Glutamatergic neuron (in vitro differentiated cells): ENCODE measurements at regions not wholly inside any gene's neighbourhood (a gene's known extent, or its start where the extent isn't known, plus 50 kb on each side); places are given as distances from the start of the nearest gene placed in this dataset.
"Not testable (repeated sequence)": the region's sequence is repeated elsewhere in the genome, so short reads cannot be mapped to it uniquely, and the experiment has no call there.

Experiments
- DNase-seq: peaks from one replicate; pipeline ENCODE4 v3.0.0; 2022
- H3K27ac Mint-ChIP-seq: one replicate; pipeline ENCODE4 v1.8.0; 2020; ENCODE audit warnings: mild to moderate bottlenecking, mixed read lengths, inconsistent platforms; ENCODE audit not compliant: unreplicated experiment
- H3K27me3 Mint-ChIP-seq: one replicate; pipeline ENCODE4 v1.8.0; 2020; ENCODE audit warnings: mild to moderate bottlenecking, moderate library complexity, mixed read lengths, inconsistent platforms; ENCODE audit not compliant: unreplicated experiment
- H3K36me3 Mint-ChIP-seq: one replicate; pipeline ENCODE4 v1.8.0; 2020; ENCODE audit warnings: mild to moderate bottlenecking, mixed read lengths, inconsistent platforms; ENCODE audit not compliant: unreplicated experiment
- H3K4me1 Mint-ChIP-seq: one replicate; pipeline ENCODE4 v1.8.0; 2020; ENCODE audit warnings: mild to moderate bottlenecking, low read depth, mixed read lengths, inconsistent platforms; ENCODE audit not compliant: unreplicated experiment
- H3K4me3 Mint-ChIP-seq: one replicate; pipeline ENCODE4 v1.8.0; 2020; ENCODE audit warnings: mild to moderate bottlenecking, mixed read lengths, inconsistent platforms; ENCODE audit not compliant: unreplicated experiment
- H3K9me3 Mint-ChIP-seq: one replicate; pipeline ENCODE4 v1.8.0; 2020; ENCODE audit warnings: mild to moderate bottlenecking, moderate library complexity, mixed read lengths, inconsistent platforms; ENCODE audit not compliant: unreplicated experiment
- CTCF ChIP-seq: fragments of 200-600 bp; sonication (generic); IDR thresholded peaks from one replicate; pipeline ENCODE4 v1.5.0; 2021; ENCODE audit not compliant: partially characterized antibody, unreplicated experiment

- no peaks in the 10 kb centered on the region for H3K36me3 Mint-ChIP-seq
- H3K9me3 Mint-ChIP-seq: no peaks in the 10 kb centered on the region
- H3K4me3 Mint-ChIP-seq: no peak overlapping the region
- DNase-seq: no peak
- TF ChIP-seq CTCF: no peak
- H3K4me1 Mint-ChIP-seq: no peaks in the 10 kb centered on the region
- no peak overlapping the region for H3K27ac Mint-ChIP-seq
- H3K27me3 Mint-ChIP-seq: no peaks in the 10 kb centered on the region
Measured at GRCh38 chr14:71454513-71455332, 477.5 kb upstream of the RGS6 start.

GRCh38 chr14:71460091-71460490 lies 472.1 kb upstream of the RGS6 start:
- Mint-ChIP-seq H3K9me3 (peaks cover 4% of the 10 kb centered on the region), H3K36me3 (peaks cover 10% of the 10 kb centered on the region), H3K4me3 (no peak overlapping the region), H3K27me3 (no peaks in the 10 kb centered on the region), H3K27ac (no peak overlapping the region), H3K4me1 (no peaks in the 10 kb centered on the region)
- no peak for DNase-seq
- no peak for TF ChIP-seq CTCF

- not testable (repeated sequence) for H3K27me3 Mint-ChIP-seq, H3K4me3 Mint-ChIP-seq, H3K4me1 Mint-ChIP-seq, H3K27ac Mint-ChIP-seq, H3K9me3 Mint-ChIP-seq, DNase-seq, H3K36me3 Mint-ChIP-seq
Measured at GRCh38 chr14:71461617-71462016, 470.6 kb upstream of the RGS6 start.

GRCh38 chr14:71463807-71464206 lies 468.4 kb upstream of the RGS6 start:
- no peak overlapping the region for H3K27ac Mint-ChIP-seq
- DNase-seq: no peak
- H3K36me3 Mint-ChIP-seq: peaks cover 10% of the 10 kb centered on the region
- H3K27me3 Mint-ChIP-seq: no peaks in the 10 kb centered on the region
- TF ChIP-seq CTCF: no peak
- no peak overlapping the region for H3K4me3 Mint-ChIP-seq
- H3K9me3 Mint-ChIP-seq: peaks cover 4% of the 10 kb centered on the region
- H3K4me1 Mint-ChIP-seq: no peaks in the 10 kb centered on the region

GRCh38 chr14:71464840-71465239 lies 467.4 kb upstream of the RGS6 start:
- no peak for DNase-seq
- Mint-ChIP-seq H3K27me3 (no peaks in the 10 kb centered on the region), H3K27ac (no peak overlapping the region), H3K9me3 (peaks cover 6% of the 10 kb centered on the region), H3K4me1 (no peaks in the 10 kb centered on the region), H3K4me3 (no peak overlapping the region), H3K36me3 (peaks cover 10% of the 10 kb centered on the region)
- TF ChIP-seq CTCF: no peak
